Progenitor cell of endocrine pancreas (in vitro differentiated cells): ENCODE measurements at regions not wholly inside any gene's neighbourhood (a gene's known extent, or its start where the extent isn't known, plus 50 kb on each side); places are given as distances from the start of the nearest gene placed in this dataset.

Experiments used
- DNase-seq: peaks from one replicate; pipeline ENCODE4 v3.0.0; 2021; ENCODE audit warnings: low spot score; ENCODE audit not compliant: unreplicated experiment
- H3K27ac Mint-ChIP-seq: 2 replicates; pipeline ENCODE4 v1.8.0; 2021; ENCODE audit warnings: mild to moderate bottlenecking, moderate library complexity, mixed read lengths
- H3K27me3 Mint-ChIP-seq: 2 replicates; pipeline ENCODE4 v1.8.0; 2021; ENCODE audit warnings: mixed read lengths
- H3K36me3 Mint-ChIP-seq: 2 replicates; pipeline ENCODE4 v1.8.0; 2022; ENCODE audit warnings: mixed read lengths; ENCODE audit not compliant: insufficient read depth
- H3K4me1 Mint-ChIP-seq: 2 replicates; pipeline ENCODE4 v1.8.0; 2021; ENCODE audit warnings: low read depth, mixed read lengths
- H3K4me3 Mint-ChIP-seq: 2 replicates; pipeline ENCODE4 v1.8.0; 2021; ENCODE audit warnings: low read depth, mild to moderate bottlenecking, moderate library complexity, mixed read lengths
- H3K9me3 Mint-ChIP-seq: 2 replicates; pipeline ENCODE4 v1.8.0; 2021; ENCODE audit warnings: low read depth, mixed read lengths
- TF ChIP-seq, protein P1 (sequence below): fragments of 200-600 bp; sonication (generic); IDR thresholded peaks from one replicate; pipeline ENCODE4 v1.5.0; 2021; ENCODE audit warnings: antibody characterized with exemption, mild to moderate bottlenecking; ENCODE audit not compliant: unreplicated experiment

DNA sequence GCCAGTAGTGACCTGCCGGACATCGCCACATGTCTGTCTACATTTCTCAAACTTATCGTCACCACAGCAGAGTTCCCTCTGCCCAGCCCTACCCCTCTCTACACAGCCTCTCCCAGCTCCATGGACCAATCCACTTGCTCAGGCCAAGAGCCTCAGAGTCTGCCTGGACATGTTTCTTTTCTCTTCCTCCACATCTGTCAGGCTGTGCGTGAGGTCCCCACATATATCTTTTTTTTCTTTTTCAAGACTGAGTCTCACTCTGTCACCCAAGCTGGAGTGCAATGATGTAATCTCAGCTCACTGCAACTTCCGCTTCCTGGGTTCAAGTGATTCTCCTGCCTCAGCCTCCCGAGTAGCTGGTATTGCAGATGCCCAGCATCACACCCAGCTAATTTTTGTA is 62.7 kb upstream of the GGTA1 start:
- Mint-ChIP-seq H3K36me3 (no peaks in the 10 kb centered on the region), H3K4me3 (no peak overlapping the region), H3K27ac (no peak overlapping the region), H3K27me3 (peaks cover 21% of the 10 kb centered on the region), H3K4me1 (peaks cover 6% of the 10 kb centered on the region), H3K9me3 (no peaks in the 10 kb centered on the region)
- TF ChIP-seq, protein P1, sequence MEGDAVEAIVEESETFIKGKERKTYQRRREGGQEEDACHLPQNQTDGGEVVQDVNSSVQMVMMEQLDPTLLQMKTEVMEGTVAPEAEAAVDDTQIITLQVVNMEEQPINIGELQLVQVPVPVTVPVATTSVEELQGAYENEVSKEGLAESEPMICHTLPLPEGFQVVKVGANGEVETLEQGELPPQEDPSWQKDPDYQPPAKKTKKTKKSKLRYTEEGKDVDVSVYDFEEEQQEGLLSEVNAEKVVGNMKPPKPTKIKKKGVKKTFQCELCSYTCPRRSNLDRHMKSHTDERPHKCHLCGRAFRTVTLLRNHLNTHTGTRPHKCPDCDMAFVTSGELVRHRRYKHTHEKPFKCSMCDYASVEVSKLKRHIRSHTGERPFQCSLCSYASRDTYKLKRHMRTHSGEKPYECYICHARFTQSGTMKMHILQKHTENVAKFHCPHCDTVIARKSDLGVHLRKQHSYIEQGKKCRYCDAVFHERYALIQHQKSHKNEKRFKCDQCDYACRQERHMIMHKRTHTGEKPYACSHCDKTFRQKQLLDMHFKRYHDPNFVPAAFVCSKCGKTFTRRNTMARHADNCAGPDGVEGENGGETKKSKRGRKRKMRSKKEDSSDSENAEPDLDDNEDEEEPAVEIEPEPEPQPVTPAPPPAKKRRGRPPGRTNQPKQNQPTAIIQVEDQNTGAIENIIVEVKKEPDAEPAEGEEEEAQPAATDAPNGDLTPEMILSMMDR, result no peak
- DNase-seq, result no peak

DNA sequence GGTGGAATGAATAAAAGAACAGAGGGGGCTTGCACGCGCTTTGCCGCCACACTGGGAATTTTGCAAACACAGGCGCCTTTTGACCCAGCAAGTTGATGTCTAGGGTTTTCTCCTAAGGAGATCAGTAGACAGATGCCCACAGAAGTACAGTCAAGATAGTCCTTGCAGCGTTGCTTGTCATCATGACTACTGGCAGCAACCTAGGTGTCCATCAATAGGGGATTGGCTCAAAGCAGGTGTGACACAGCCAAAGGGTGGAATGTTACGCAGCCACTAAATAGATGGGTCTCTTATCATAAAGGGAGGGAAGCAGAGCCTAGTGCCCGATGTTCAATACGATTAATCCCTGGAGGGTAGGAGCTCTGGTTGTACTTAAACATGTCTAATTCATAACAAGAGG is 63.8 kb upstream of the GGTA1 start:
- Mint-ChIP-seq H3K36me3 (no peaks in the 10 kb centered on the region), H3K27ac (no peak overlapping the region), H3K27me3 (peaks cover 23% of the 10 kb centered on the region)

DNA sequence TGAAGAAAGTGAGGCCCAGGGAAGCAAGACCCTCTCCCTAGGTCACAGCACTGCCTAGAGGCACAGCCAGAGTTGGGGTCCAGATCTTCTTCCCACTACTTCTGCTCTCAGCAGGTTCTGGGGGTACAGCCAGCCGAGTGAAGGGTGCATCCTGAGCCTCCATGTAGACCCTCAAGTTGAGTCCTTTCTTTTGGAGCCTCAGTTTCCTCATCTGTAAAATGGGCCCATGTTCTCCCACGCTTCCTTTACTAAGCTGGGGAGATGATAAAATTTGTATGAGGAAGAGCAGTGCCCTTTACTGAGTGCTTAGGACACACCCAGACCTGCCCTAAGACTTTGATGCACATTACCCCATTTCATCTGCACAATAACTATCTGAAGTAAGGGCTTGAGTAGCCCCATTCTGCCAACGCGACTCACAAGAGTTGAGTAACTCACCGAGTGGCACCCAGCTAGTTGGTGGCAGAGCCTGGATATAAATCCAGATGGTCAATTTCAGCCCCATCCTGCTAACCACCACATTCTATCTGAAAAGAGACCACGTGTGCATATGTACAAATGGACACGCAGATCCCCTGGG is 64.3 kb upstream of the GGTA1 start:
- Mint-ChIP-seq H3K27ac (no peak overlapping the region), H3K27me3 (peaks cover 23% of the 10 kb centered on the region), H3K36me3 (no peaks in the 10 kb centered on the region), H3K9me3 (no peaks in the 10 kb centered on the region), H3K4me1 (no peaks in the 10 kb centered on the region), H3K4me3 (no peak overlapping the region)
- DNase-seq, result no peak
- TF ChIP-seq, protein P1, result no peak

More for the DNA sequence above, 63.8 kb upstream of the GGTA1 start:
- Mint-ChIP-seq H3K4me1 (no peaks in the 10 kb centered on the region), H3K9me3 (no peaks in the 10 kb centered on the region), H3K4me3 (no peak overlapping the region)
- DNase-seq, result no peak
- TF ChIP-seq, protein P1, result no peak

DNA sequence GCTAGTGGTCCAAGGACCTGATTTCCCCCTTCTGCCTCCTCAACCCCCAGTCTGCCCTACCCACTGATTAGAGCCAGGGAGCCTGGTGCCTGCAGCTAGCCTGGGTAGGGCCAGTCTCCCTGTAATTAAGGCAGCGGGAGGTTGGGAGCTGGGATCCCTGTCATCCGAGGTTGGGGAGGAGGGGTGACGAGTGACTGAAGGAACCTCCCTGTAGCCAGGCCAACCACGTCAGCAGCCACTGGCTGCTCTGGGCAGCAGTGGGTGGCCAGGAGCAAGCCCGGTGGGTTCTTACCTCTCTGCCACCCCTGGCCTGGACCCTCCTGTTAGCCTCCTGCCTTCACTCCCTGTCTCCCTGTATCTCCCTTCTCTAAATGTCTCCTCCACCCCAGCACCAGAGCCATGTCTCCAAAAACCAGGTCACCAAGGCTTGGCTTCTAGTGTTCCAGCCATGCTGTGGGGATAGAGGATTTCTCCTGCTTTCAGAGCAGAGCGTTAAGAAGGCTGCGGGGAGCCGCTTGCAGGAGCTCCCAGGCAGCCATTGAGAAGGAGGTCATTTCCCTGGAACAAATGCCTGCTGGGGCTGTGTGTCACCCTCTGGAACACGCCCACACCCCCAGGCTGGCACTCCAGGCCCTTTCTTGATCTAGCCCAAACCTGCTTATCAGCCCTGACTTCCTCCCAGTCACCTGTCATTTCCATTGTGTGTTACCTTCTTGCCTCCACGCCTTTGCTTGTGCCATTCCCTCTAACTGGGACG is 65.0 kb upstream of the GGTA1 start:
- no peak for DNase-seq
- Mint-ChIP-seq H3K9me3 (no peaks in the 10 kb centered on the region), H3K4me1 (no peaks in the 10 kb centered on the region), H3K36me3 (no peaks in the 10 kb centered on the region), H3K4me3 (no peak overlapping the region), H3K27ac (no peak overlapping the region), H3K27me3 (peaks cover 23% of the 10 kb centered on the region)
- TF ChIP-seq, protein P1, result no peak

DNA sequence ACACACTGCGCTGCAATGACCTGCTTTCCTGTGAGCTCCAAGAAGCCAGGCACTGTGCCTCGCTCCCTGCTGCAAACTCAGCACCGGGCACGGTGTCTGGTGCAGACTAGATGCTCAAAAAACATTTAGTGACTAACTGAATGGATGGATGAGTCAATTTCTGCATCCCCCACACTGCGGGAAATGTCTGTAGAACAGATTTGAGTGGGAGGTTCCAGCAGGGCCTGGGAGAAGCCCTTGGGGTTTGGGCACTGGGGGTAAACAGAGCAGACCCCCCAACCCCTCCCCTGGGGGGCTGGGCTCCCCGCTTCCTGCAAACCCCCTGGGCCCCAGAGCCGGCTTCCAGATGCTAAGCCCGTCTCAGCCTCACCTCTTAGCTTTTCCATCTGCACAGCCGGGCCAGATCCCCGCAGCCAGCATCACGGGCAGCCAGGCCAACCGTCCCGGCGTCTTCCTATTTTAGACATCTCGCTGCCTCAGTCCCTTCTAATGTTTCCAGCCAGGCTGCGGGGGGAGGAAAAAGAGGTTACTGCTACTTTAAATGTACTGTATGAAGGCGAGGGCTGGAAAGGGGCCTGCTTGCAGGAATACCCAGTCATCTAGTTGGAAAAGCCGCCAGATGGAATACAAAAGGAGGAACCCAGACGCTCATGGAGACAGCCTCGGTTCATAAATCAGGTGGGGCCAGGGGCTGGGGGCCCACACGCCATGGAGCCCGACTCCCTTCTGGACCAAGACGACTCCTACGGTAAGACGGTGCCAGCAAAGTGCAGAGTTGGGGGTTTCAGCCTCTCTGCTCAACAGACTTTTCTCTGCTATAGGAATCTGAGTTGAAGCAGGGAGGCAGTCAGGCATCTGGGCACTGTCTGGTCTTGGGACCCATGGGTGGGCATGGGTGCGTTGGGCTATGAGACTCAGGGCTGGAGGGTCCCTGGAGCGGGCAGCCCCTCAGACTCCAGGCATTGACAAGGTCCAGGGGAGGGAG is 67.1 kb upstream of the GGTA1 start:
- Mint-ChIP-seq H3K27ac (no peak overlapping the region), H3K27me3 (peaks cover 29% of the 10 kb centered on the region), H3K4me1 (no peaks in the 10 kb centered on the region), H3K9me3 (no peaks in the 10 kb centered on the region), H3K4me3 (no peak overlapping the region), H3K36me3 (no peaks in the 10 kb centered on the region)
- no peak for DNase-seq
- TF ChIP-seq, protein P1, result no peak
